HG03378 (cell line): ENCODE measurements at regions not wholly inside any gene's neighbourhood (a gene's known extent, or its start where the extent isn't known, plus 50 kb on each side); places are given as distances from the start of the nearest gene placed in this dataset.

ENCODE experiments used
- ATAC-seq: cut with Tn5 transposase; IDR thresholded peaks from one replicate; pipeline ENCODE4 v1.9.1; 2021; ENCODE audit warnings: mild to moderate bottlenecking, moderate library complexity; ENCODE audit not compliant: unreplicated experiment

DNA sequence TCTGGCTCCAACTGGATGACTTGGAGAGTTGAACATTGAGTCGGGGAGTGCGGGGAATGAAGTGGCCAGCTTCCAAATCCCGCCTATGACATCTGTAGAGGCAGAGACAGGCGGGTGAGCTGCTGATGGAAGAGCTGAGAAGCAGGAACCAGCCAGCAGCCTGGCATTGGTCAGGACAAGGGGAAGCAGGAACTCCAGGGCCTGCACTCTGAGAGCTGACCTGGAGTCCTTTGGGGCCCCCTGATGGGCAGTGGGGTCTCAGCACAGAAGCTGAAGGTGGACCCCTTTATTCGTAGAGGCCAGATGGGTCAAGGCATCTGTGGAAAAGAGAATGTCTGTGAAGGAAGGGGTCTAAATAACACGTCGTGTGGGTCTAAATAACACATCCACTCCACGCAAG, 57.0 kb downstream of the SEC61G start:
- ATAC-seq, result no peak

DNA sequence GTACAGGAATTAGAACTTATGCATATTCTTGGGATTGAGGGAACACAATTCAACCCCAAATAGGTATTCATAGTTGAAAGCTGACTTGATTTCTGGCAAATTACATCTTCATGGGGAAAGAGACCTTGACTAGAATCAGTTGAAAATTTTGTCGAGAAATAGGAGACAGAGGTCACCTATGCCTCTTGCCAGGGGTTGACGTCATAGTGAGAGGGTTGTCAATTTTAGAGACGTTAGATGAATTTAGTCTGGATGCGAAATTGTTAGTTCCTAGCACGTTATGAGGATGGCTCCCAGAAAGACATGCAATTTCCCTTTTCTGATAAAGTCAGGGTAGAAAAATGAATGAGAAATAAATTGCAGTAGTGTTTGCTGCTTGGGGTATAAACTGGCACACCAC, 59.3 kb downstream of the SEC61G start:
- no peak for ATAC-seq

DNA sequence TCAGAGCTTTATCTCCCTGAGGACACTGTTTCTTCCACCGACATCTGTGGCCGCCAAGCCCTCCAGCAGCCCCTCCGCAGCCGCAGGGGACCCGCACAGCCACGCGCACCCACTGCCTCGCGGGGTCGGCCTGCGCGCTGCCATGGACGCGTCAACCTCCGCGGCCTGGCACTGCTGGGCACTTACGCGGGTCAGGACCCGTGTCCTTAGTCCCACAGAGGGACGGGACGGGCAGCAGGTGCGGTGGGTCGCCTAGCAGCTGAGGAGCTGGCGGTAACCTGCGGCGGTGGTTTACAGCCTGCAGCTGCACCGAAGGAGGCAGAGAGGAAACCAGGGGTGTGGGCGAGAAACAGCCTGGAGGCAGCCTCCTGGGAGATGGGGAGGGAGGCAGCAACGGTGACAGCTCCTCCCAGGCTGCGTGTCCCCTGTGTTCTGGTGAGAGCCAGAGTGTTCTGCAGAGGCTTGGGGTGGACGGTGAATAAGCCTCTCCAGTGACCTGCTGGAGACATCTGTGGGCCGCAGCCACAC, 61.3 kb downstream of the SEC61G start:
- no peak for ATAC-seq

DNA sequence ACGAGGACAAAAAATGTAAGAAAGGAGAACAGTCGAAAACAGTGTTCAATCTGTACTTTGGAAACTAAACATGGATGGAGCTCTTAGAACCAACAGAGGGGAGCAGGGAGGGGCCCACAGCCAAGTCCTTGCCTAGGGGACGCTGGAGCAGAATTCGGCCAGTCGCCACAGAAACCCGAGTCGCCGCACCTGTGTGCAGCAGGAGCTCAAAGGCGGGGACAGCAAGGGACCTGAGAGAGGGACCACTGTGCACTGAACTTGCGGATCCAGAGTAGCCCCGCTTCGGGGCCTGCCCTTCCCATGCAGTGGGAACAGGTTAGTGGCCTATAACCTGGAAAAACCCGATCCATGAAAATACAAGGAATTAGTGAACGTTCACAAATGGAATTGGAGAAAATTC, 68.1 kb downstream of the SEC61G start:
- no peak for ATAC-seq

DNA sequence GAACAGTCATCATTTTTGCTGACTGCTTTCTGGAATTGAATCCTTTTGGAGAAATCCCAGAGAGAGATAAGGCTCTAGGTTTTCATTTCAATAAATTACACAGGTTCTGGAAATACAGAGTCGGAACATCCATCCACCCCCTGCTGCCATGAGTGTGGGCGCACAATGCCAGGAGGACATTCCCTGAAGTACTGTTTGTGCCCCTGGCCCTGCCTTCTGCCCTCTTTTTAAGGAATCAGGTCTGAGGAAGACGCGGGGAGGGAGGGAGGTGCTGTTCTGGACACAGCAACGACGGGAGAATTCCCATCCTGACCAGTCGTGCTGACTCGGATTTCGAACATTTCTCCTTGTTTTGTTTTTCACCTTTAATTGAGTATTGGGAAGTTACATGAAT, 69.0 kb downstream of the SEC61G start:
- no peak for ATAC-seq

DNA sequence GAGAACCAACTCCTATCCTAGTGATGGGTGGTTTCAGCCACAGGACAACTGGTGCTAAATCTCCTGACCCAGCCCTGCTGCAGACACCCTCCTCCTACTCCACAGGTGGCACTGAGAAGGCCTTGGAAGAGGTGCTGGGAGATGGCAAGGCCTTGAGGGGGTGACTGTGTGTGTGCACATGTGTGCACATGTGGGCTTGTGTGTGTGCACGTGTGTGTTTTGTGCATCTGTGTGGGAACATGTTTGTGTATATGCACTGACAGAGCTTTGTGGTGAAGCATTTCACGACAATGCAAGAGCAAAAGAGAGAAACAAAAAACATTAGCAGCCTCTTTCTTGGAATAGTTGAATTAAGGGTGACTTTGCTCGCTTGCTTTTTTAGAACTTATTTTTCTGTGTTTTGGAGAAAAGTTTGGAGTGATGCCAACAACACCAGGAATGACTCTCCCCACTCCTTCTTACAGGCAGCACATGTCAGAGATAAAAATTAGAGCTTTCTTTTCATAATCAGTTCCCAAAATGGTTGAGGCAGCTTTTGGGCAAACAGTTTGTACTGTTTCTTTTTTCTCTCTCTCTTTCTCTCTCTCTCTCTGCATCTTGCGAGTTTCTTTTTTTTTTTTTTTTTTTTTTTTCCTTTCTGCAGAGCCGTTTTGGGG, 69.5 kb downstream of the SEC61G start:
- no peak for ATAC-seq

DNA sequence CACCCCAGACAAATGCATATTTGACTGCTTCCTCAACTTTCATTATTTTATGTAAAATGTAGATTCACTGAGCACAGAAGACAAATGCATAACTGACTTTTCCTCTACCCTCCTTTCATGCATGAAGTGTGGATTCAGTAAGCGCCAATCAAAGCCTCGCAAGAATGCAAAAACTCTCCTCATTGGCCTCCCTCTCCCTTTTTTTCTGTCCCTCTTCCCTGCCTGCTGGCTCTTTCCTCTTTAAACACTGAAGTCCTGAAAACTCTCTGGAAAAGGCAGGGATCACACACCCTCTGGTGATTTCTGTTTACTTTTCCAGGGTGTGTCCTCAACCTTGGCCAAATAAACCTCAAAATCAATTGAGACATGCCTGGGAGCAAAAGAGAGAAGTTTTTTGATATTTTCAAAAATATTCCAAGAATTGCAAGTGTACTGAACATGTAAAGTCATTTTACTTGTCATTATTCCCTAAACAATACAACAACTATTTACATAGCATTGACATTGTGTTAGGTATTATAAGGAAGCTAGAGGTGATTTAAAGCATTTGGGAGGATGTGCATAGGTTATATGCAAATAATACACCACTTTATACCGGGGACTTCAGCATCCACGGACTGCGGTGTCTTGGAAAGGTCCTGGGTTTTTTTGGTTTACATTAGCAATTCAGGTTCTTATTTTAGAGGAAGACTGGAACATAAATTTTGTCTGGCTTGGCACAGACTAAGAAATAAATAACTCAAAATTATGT, 71.4 kb downstream of the SEC61G start:
- ATAC-seq, result no peak

DNA sequence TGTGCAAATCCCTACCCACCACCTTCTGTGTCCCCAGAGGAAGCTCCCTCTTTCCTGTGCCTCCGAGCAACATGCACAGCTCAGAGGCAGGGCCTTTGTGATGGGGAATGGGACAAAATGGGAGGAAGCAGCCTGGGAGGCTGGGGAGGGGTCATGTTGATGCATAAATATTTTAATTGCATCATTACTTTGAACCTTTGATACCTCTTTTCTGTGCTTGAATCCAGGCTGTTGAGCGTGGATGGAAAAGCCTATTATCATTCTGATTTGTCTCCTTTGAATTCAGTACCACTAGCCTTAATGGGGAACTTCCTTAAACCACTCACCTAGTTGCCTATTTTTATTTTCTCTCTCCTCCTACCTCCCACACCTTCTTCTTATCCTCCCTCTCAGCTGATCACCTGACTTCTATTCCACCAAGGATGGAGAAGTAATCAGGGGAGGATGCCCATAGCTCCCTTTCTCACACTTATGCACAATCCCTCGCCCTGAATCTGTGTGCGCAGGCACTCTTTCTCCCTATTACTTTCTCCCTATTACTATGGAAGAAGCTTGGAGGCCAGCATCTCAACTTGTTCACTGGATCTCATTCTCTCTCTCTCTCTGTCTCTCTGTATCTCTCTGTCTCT, 78.5 kb downstream of the SEC61G start:
- no peak for ATAC-seq

DNA sequence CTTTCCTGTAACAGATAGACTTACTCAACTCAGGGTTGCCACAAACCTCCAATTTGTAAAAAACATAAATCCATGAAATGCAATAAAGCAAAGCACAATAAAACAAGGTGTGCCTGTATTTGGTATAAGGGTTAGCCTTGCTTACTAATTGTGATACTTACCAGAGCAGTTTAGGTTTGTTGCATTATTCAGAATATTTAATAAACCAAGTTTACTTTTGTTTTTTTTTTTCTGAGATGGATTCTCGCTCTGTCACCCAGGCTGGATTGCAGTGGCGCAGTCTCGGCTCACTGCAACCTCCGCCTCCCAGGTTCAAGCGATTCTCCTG, 79.6 kb downstream of the SEC61G start:
- ATAC-seq, result no peak

DNA sequence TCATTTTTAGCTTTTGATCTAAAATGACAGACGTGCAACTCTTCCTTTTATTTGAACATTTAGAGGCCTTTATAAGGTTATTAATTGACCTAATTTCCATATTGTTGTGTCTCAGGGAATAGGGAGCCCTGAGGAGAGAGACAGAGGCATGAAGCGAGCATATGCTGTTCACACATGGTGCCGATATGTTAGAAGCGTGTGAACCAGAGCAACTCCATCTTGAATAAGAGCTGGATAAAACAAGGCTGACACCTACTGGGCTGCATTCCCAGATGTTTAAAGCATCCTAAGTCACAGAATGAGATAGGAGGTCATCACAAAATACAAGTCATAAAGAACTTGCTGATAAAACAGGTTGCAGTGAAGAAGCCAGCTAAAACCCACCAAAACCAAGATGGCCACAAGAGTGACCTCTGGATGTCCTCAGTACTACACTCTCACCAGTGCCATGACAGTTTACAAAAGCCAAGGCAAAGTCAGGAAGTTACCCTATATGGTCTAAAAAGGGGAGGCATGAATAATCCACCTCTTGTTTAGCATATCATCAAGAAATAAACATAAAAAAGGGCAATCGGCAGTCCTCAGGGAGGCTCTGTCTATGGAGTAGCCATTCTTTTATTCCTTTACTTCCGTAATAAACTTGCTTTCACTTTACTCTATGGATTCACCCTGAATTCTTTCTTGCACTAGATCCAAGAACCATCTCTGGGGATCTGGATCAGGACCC, 80.1 kb downstream of the SEC61G start:
- no peak for ATAC-seq

DNA sequence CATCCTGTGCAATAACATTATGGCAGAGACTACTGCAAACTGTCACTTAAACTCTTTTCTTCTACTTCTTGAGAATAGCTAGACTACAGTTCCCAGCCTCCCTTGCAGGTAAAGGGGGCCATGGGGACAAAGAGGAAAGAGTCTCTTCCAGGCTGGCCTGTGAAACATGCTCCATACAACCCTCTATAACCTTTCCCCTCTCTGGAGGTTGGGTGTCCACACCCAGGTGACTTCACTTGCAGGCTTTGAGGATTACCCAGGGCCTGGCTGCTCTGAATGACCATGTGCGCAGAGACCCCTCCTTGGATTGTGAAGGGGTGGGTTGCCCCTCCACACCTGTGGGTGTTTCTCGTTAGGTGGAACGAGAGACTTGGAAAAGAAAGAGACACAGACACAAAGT, 84.1 kb downstream of the SEC61G start:
- no peak for ATAC-seq

DNA sequence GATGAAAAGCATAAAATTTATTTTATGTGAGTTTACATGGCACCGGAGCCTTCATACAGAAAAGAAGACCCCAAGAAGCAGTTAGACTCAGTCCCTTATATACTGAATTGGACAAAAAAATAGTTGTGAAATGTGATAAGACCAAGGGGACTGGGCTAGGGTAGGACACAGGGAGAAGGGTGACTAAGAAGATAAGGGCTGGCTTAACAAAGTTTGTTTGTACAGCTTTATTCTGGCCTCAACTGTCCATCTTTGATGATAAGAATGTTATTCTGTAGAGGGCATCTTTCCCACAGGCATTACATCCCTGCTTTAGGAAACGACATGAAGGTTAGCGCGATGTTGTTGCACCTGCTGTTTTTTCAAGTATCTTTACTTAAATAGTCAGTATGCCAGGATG, 86.5 kb downstream of the SEC61G start:
- no peak for ATAC-seq

DNA sequence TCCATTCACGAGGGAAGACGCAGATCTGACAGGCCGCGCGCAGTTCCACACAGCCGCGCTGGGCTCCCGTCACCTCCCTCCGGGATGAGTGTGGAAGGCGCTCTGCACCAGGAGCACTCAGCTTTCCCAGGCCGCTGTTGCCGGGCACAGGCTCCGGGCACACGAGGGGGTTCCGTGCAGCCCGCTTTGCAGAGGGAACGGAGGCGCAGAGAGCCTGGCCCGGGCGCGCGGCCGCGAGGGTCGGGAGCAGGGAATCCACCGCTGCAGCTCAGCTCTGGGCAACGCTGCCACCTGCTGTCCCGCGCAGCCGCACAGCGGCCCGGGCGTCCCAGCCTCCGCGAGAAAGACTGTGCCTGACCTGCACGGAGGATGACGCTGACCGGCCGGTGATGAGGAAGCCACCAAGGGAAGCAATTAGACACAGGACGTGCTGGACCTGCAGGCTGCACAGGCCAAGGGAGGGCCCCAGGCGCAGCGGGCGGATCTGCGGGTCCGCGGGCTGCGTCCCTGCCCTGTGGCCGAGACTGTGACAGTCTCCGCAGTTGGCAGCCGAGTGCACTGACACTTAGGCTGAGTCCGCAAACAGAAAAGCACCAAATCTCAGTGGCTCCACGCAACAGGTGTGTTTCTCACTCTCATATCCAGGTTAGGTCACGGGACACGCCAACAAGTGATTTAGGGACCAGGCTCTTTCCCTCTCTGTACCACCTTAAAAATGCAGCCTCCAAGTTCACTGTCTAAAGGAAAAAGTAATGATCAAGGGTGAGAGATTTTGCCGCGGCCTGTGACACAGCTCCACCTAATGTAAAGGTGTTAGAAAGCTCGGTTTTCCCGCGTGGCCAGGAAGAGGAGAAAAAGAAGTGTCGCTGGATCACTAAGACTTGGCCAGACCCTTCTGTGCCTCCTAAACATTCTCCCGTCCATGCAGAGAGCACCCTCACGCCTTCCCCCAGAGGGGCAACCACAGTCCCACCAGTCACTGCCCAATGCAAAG, 94.5 kb downstream of the SEC61G start:
- peak; percentile 85 for ATAC-seq

DNA sequence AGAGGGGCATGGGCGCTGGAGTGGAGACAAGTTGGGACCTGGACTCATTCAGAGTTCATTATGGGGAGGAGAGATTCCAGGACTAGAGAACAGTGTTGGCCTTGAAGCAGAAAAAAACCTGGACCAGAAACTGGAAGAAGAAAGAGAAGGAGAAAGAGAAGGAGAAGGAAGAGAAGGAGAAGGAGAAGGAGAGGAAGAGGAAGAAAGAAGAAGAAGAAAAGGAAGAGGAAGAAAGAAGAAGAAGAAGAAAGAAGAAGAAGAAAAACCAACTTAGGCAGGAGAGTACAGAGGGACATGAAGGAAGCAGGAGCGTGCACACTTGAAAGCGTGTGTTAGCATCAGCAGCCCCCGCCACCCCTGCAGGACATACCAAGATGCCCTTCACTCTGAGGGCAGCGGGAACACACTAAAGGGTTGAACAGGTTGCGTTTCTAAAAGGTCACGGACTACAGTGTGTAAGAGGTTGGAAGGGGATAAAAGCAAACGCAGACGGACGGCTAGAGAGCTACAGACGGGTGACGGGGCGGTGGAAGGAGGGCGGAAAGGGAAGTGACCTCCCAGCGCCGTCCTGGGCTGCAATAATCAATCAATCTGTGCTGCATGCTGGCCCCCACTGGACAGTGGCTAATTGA, 95.3 kb downstream of the SEC61G start:
- peak; percentile 28 for ATAC-seq

DNA sequence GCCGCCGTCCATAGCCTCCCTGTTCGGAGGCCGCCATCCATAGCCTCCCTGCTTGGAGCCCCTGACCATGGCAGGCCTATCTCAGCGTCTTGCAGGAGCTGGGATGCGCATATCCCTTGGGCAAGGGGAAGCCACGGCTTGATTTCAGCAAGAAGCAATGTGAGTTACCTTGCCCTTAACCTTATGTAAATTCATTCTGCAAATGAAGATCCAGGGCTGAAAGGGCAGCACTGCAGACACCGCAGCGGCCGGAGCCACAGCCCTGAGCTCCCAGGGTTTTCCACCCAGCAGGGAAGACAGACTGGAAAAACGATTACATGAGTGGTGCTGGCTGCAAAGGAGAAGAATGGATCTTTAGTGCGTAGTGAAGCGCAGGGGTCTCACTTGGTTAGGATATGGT, 95.8 kb downstream of the SEC61G start:
- no peak for ATAC-seq

DNA sequence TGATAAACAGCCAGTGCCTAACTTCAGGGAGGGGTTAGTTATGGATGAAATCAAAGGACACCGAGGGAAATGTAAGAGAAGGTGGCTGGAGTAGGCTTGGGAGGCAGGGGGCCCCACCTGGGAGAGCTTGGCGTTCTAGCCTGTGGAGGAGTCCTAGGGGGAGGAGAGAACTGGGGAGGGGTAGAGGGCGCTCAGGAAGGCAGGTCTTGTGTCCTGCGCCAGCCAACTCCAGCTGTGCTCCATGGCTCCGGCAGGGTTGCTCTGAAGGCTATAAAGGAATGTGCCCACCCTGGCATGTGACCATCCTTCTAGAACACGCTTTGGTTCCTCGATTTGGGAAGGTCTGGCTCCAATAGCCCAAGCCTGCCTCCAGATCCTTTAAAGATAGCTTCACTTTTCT, 96.3 kb downstream of the SEC61G start:
- no peak for ATAC-seq

DNA sequence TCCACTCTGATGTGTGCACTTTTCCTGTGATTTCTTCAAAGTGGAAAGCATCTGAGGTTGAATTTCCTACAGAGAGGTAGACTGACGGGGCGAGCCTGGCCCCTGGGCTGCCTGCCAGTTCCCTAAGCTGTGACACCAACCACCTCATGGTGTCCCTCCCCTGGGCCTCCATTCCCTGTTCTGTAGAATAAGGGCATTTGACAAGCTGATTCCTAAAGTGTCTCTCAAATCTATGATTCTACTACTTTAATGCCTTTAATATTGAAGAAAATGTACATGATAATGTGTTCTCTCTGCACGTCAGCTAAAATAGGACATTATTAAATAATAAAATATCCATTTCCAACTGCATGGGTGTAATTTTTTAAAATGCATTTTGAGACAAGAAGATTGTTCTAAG, 105.1 kb downstream of the SEC61G start:
- ATAC-seq, result no peak

DNA sequence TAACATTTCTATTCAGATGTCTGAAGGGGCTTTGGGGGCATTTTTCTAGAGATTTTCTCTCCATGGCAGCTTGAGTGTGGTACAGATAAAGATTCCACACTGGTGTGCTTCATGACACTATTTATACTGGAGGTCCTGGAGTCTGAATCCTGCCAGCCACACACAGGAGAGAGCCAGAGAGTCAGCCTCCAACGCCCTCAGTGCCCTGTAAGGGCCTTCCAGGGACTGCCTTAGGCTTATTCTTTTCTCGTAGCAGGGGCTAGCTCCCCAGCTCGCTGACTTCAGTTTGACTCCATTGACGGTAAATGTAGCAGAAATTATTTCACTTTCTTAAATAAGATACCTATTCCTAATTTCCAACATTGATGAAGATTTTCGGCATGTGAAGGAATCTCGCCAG, 100.9 kb downstream of the VSTM2A start:
- ATAC-seq, result no peak

DNA sequence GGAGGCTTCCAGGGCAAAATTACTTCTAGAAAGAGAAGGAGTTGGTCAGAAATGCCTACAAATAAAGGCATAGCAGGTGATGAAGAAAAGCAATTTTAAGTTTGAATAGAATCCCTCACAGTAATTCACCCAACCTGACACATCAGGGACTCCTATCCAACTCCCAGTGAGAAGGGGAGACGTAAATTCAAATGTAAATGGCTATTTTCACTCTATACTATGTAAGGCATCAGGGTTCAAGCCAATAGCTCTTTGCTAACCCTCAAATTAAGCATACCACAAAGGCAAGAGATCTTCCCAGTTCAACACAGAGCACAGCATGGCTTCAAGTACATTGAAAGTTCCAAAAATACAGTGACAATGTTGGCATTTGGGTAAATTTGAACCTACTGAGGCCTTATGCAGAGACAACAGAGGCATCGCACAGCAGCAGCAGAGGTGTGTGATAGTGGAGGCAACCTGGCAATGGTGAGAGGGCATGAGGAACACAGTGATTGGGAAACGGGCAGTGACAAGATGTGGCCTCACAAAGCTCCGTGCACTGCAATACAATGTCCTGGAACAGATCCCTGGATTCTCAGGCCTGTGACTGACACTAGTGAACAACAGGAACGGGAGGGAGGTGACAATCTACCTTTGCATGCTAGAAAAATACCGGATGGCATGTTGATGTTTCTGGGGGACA, 95.7 kb downstream of the VSTM2A start:
- no peak for ATAC-seq
